ENCODE measurements at regions not wholly inside any gene's neighbourhood (a gene's known extent, or its start where the extent isn't known, plus 50 kb on each side); places are given as distances from the start of the nearest gene placed in this dataset.

GRCh38 chr9:129340427-129341170 is 162.5 kb upstream of the IER5L start:
- ATAC-seq (ENCODE audit: low FRiP score): no peak
- no peak for TF ChIP-seq CTCF (IDR thresholded peaks at IDR 0.05)
- DNase-seq (ENCODE audit: low spot score): no peak

- no peak for TF ChIP-seq CTCF (IDR thresholded peaks at IDR 0.05)
These were observed 161.6 kb upstream of the IER5L start for GRCh38 chr9:129339539-129340157.

GRCh38 chr9:129338724-129339430 is 160.8 kb upstream of the IER5L start:
- no peak for DNase-seq (ENCODE audit: low spot score)
- no peak for TF ChIP-seq CTCF (IDR thresholded peaks at IDR 0.05)

More at GRCh38 chr9:129339539-129340157, 161.6 kb upstream of the IER5L start:
- no peak for DNase-seq (ENCODE audit: low spot score)
- ATAC-seq (ENCODE audit: low FRiP score): no peak

GRCh38 chr9:129337336-129338140 is 159.5 kb upstream of the IER5L start:
- no peak for DNase-seq (ENCODE audit: low spot score)
- TF ChIP-seq CTCF (IDR thresholded peaks at IDR 0.05): no peak
- no peak for ATAC-seq (ENCODE audit: low FRiP score)

More at GRCh38 chr9:129338724-129339430, 160.8 kb upstream of the IER5L start:
- ATAC-seq (ENCODE audit: low FRiP score): no peak

- DNase-seq (ENCODE audit: low spot score): no peak
These were observed 158.7 kb upstream of the IER5L start for GRCh38 chr9:129336601-129337331.

More at GRCh38 chr9:129336601-129337331, 158.7 kb upstream of the IER5L start:
- ATAC-seq (ENCODE audit: low FRiP score): no peak
- no peak for TF ChIP-seq CTCF (IDR thresholded peaks at IDR 0.05)
